ENCODE measurements at regions not wholly inside any gene's neighbourhood (a gene's known extent, or its start where the extent isn't known, plus 50 kb on each side); places are given as distances from the start of the nearest gene placed in this dataset.

- TF ChIP-seq CTCF (IDR thresholded peaks at IDR 0.05): no peak
- TF ChIP-seq POLR2A (IDR thresholded peaks at IDR 0.05): no peak
- no peak for TF ChIP-seq POLR2AphosphoS5 (IDR thresholded peaks at IDR 0.05)
Measured at GRCh38 chr6:134724771-134725340, 225.0 kb downstream of the ALDH8A1 start.

Data from suprapubic skin (tissue), 4 donors.